HG03521 (cell line): ENCODE measurements at regions not wholly inside any gene's neighbourhood (a gene's known extent, or its start where the extent isn't known, plus 50 kb on each side); places are given as distances from the start of the nearest gene placed in this dataset.
"Not testable (repeated sequence)": the region's sequence is repeated elsewhere in the genome, so short reads cannot be mapped to it uniquely, and the experiment has no call there.

Experiments
- ATAC-seq: cut with Tn5 transposase; IDR thresholded peaks from one replicate; pipeline ENCODE4 v1.9.1; 2021; ENCODE audit warnings: mild to moderate bottlenecking, moderate library complexity; ENCODE audit not compliant: unreplicated experiment

- ATAC-seq: no peak
These were observed 122.9 kb upstream of the SMURF2 start for GRCh38 chr17:64785011-64785421.

- no peak for ATAC-seq
These were observed 122.4 kb upstream of the SMURF2 start for GRCh38 chr17:64784353-64785010.

- ATAC-seq: no peak
These were observed 121.6 kb upstream of the SMURF2 start for GRCh38 chr17:64783556-64784352.

GRCh38 chr17:64783031-64783461 lies 120.9 kb upstream of the SMURF2 start:
- ATAC-seq: no peak

GRCh38 chr17:64781810-64782555 lies 119.9 kb upstream of the SMURF2 start:
- ATAC-seq: no peak

GRCh38 chr17:64781014-64781756 lies 119.1 kb upstream of the SMURF2 start:
- ATAC-seq: no peak

GRCh38 chr17:64780096-64781013 lies 118.2 kb upstream of the SMURF2 start:
- no peak for ATAC-seq

GRCh38 chr17:64779376-64780095 lies 117.4 kb upstream of the SMURF2 start:
- ATAC-seq: no peak

- ATAC-seq: not testable (repeated sequence)
These were observed 116.9 kb upstream of the SMURF2 start for GRCh38 chr17:64779098-64779375.

GRCh38 chr17:64778240-64779097 lies 116.4 kb upstream of the SMURF2 start:
- ATAC-seq: no peak

- ATAC-seq: no peak
These were observed 115.5 kb upstream of the SMURF2 start for GRCh38 chr17:64777415-64778239.

- peak; percentile 39 for ATAC-seq
These were observed 114.8 kb upstream of the SMURF2 start for GRCh38 chr17:64776720-64777414.

- ATAC-seq: no peak
These were observed 113.8 kb upstream of the SMURF2 start for GRCh38 chr17:64775701-64776570.

GRCh38 chr17:64774888-64775540 lies 112.9 kb upstream of the SMURF2 start:
- no peak for ATAC-seq
